ENCODE measurements at regions not wholly inside any gene's neighbourhood (a gene's known extent, or its start where the extent isn't known, plus 50 kb on each side); places are given as distances from the start of the nearest gene placed in this dataset.
"Not testable (repeated sequence)": the region's sequence is repeated elsewhere in the genome, so short reads cannot be mapped to it uniquely, and the experiment has no call there.

- DNase-seq, result peak; percentile 27
These were observed 193.1 kb upstream of the SEMA3C start for GRCh38 chr7:81111781-81112540.

- DNase-seq, result no peak
These were observed 192.5 kb upstream of the SEMA3C start for GRCh38 chr7:81111358-81111757.

GRCh38 chr7:81110673-81111072, 191.8 kb upstream of the SEMA3C start:
- no peak for DNase-seq

- DNase-seq, result no peak
These were observed 179.4 kb upstream of the SEMA3C start for GRCh38 chr7:81098213-81098612.

- no peak for DNase-seq
These were observed 176.1 kb upstream of the SEMA3C start for GRCh38 chr7:81094952-81095351.

- no peak for DNase-seq
These were observed 162.8 kb upstream of the SEMA3C start for GRCh38 chr7:81081616-81082015.

- DNase-seq, result no peak
These were observed 161.7 kb upstream of the SEMA3C start for GRCh38 chr7:81080553-81080952.

GRCh38 chr7:81079746-81080145, 160.9 kb upstream of the SEMA3C start:
- DNase-seq, result no peak

- DNase-seq, result no peak
These were observed 156.3 kb upstream of the SEMA3C start for GRCh38 chr7:81075150-81075549.

- DNase-seq, result no peak
These were observed 155.6 kb upstream of the SEMA3C start for GRCh38 chr7:81074406-81074805.

- no peak for DNase-seq
These were observed 155.0 kb upstream of the SEMA3C start for GRCh38 chr7:81073931-81074251.

GRCh38 chr7:81070956-81071355, 152.1 kb upstream of the SEMA3C start:
- DNase-seq, result no peak

GRCh38 chr7:81066797-81067196, 147.9 kb upstream of the SEMA3C start:
- DNase-seq, result no peak

GRCh38 chr7:81064426-81064825, 145.6 kb upstream of the SEMA3C start:
- DNase-seq, result peak; percentile 60

GRCh38 chr7:81062755-81063154, 143.9 kb upstream of the SEMA3C start:
- DNase-seq, result no peak

- DNase-seq, result not testable (repeated sequence)
These were observed 138.6 kb upstream of the SEMA3C start for GRCh38 chr7:81057469-81057868.

- no peak for DNase-seq
These were observed 134.8 kb upstream of the SEMA3C start for GRCh38 chr7:81053623-81054022.

GRCh38 chr7:81051811-81052413, 133.1 kb upstream of the SEMA3C start:
- DNase-seq, result no peak

- DNase-seq, result no peak
These were observed 126.7 kb upstream of the SEMA3C start for GRCh38 chr7:81045491-81046030.

GRCh38 chr7:81042646-81043045, 123.8 kb upstream of the SEMA3C start:
- not testable (repeated sequence) for DNase-seq

- DNase-seq, result no peak
These were observed 121.6 kb upstream of the SEMA3C start for GRCh38 chr7:81040496-81040895.

- DNase-seq, result no peak
These were observed 118.0 kb upstream of the SEMA3C start for GRCh38 chr7:81036871-81037270.

GRCh38 chr7:81036057-81036456, 117.2 kb upstream of the SEMA3C start:
- DNase-seq, result no peak

- no peak for DNase-seq
These were observed 113.1 kb upstream of the SEMA3C start for GRCh38 chr7:81031996-81032395.

GRCh38 chr7:81031243-81031642, 112.4 kb upstream of the SEMA3C start:
- DNase-seq, result no peak

Data from right hindlimb (tissue), 1 donor.